Esophagus muscularis mucosa (tissue), 4 donors: ENCODE measurements at regions not wholly inside any gene's neighbourhood (a gene's known extent, or its start where the extent isn't known, plus 50 kb on each side); places are given as distances from the start of the nearest gene placed in this dataset.

ENCODE experiments used
- EP300 ChIP-seq: sonication (generic); formaldehyde crosslinking; IDR thresholded peaks from one replicate; pipeline ENCODE4 v1.6.1; 2017; ENCODE audit warnings: antibody characterized with exemption
- POLR2A ChIP-seq: fragments of 450-650 bp; IDR thresholded peaks from one replicate; pipeline ENCODE4 v1.6.1; 2017; ENCODE audit warnings: antibody characterized with exemption, moderate library complexity, mild to moderate bottlenecking, low read depth
- TF ChIP-seq, protein P1 (sequence below), 3 experiments: fragments of 200-600 bp in 2 of 3; fragments of 450-650 bp in 1 of 3; sonication (generic) in 2 of 3; IDR thresholded peaks; one replicate each; pipeline ENCODE4 v1.5.1; 2017 to 2019; ENCODE audit warnings: antibody characterized with exemption in 3 of 3, mild to moderate bottlenecking in 2 of 3, moderate library complexity in 1 of 3

DNA sequence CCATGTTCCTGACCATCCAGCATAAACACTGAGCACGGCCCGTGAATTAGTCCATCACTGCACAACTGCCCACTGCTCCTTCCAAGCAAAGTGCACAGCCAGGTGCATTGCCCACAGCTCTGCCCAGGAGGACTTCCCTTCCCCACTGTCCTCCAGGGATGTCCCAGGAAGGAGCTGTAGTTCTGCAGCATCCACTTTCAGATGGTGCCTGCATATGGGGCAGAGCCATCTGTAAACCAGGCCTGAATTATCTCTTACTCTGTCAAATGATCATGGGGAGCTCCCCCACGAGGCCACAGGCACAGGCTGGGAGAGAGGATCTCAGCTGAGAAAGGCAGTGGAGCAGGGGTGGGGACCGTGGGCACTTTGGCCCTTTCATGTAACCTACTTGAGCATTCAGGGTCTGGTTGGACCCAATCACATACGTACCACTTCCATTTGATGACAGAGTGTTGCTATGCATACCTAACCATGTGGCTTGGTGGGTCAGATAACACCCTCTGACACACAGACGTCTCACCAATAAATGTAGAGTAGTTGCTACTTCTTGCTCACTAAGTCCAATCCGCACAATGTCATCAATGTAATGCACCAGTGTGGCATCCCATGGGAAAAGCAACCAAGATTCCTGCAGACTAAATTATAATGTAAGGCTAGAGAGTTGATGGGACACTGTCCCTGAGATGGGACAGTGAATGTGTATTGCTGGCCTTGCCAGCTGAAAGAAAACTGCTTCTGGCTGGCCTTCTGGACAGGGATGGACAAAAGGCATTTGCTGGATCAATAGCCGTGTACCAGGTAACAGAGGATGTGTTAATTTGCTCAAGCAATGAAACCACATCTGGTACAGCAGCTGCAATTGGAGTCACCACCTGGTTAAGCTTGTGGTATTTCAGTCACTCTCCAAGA, 113.8 kb upstream of the C14orf180 start:
- no peak for TF ChIP-seq EP300
- TF ChIP-seq, protein P1, sequence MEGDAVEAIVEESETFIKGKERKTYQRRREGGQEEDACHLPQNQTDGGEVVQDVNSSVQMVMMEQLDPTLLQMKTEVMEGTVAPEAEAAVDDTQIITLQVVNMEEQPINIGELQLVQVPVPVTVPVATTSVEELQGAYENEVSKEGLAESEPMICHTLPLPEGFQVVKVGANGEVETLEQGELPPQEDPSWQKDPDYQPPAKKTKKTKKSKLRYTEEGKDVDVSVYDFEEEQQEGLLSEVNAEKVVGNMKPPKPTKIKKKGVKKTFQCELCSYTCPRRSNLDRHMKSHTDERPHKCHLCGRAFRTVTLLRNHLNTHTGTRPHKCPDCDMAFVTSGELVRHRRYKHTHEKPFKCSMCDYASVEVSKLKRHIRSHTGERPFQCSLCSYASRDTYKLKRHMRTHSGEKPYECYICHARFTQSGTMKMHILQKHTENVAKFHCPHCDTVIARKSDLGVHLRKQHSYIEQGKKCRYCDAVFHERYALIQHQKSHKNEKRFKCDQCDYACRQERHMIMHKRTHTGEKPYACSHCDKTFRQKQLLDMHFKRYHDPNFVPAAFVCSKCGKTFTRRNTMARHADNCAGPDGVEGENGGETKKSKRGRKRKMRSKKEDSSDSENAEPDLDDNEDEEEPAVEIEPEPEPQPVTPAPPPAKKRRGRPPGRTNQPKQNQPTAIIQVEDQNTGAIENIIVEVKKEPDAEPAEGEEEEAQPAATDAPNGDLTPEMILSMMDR (IDR thresholded peaks at IDR 0.05) = no peak
- no peak for TF ChIP-seq POLR2A
